ENCODE measurements at regions not wholly inside any gene's neighbourhood (a gene's known extent, or its start where the extent isn't known, plus 50 kb on each side); places are given as distances from the start of the nearest gene placed in this dataset.

- no peaks in the 10 kb centered on the region for H3K9me3 ChIP-seq (ENCODE audit: control insufficient read depth, low read length)
- H3K4me1 ChIP-seq (ENCODE audit: control insufficient read depth, insufficient read depth, low read length, poor library complexity, severe bottlenecking) = no peaks in the 10 kb centered on the region
- H3K27me3 ChIP-seq (replicated peaks; ENCODE audit: control insufficient read depth, insufficient read depth, low read length, poor library complexity, severe bottlenecking) = no peaks in the 10 kb centered on the region
- H3K27ac ChIP-seq (ENCODE audit: insufficient read depth, low read length, poor library complexity, severe bottlenecking) = no peak overlapping the region
- no peak for DNase-seq
- no peak overlapping the region for H3K4me3 ChIP-seq (ENCODE audit: insufficient read depth, low read depth, low read length, poor library complexity, severe bottlenecking)
- no peaks in the 10 kb centered on the region for H3K36me3 ChIP-seq (ENCODE audit: control insufficient read depth, insufficient read depth, low read length)
Observed at GRCh38 chr5:8600843-8601242, 731.9 kb downstream of the MTRR start.

DNA sequence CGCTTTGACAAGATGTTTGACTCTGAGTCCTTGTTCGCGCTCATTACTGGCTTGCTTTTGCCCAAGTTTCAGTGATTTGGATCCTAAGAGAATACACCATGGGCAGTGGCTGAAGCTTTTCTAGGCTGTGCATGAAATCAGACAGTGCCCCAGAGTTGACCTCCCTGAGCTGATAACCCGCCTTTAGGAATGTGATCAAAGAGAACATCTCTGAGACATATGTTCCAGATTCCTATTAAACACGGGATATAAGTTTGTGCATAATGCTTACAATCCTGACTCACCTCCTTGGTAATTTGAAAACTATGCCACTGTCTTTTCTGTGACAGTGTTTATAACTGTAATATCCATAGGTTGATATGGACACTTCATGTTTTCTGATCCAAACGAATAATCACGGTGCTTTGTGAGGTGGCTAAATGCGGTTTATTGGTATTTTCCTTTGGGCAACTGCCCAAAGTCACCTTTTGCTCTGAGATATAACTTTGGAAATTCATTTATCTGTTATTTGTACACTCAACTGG lies 732.9 kb downstream of the MTRR start:
- H3K27me3 ChIP-seq (replicated peaks; ENCODE audit: control insufficient read depth, insufficient read depth, low read length, poor library complexity, severe bottlenecking) = no peaks in the 10 kb centered on the region
- no peak for DNase-seq
- no peaks in the 10 kb centered on the region for H3K36me3 ChIP-seq (ENCODE audit: control insufficient read depth, insufficient read depth, low read length)
- no peaks in the 10 kb centered on the region for H3K4me1 ChIP-seq (ENCODE audit: control insufficient read depth, insufficient read depth, low read length, poor library complexity, severe bottlenecking)
- H3K27ac ChIP-seq (ENCODE audit: insufficient read depth, low read length, poor library complexity, severe bottlenecking) = no peak overlapping the region
- no peak overlapping the region for H3K4me3 ChIP-seq (ENCODE audit: insufficient read depth, low read depth, low read length, poor library complexity, severe bottlenecking)
- no peaks in the 10 kb centered on the region for H3K9me3 ChIP-seq (ENCODE audit: control insufficient read depth, low read length)

DNA sequence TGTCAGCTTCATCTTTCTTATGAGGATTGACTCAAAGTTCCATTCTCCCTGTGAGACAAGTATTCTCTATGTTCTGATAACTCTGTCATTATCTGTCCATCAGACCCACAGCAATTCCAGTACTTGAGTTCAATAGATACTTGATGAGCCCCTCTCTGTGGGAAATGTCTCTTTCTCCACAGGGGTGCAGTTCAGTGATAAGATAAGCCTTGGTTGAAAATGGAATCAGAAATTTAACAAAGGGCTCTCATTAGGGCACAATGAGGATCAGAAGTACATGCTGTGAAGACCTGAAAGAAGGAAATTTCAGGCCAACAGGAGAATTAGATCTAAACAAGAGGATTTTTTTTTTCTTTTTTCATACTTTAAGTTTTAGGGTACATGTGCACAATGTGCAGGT lies 737.3 kb downstream of the MTRR start:
- Histone ChIP-seq H3K27me3 (replicated peaks; ENCODE audit: control insufficient read depth, insufficient read depth, low read length, poor library complexity, severe bottlenecking) (no peaks in the 10 kb centered on the region), H3K4me1 (ENCODE audit: control insufficient read depth, insufficient read depth, low read length, poor library complexity, severe bottlenecking) (no peaks in the 10 kb centered on the region), H3K36me3 (ENCODE audit: control insufficient read depth, insufficient read depth, low read length) (no peaks in the 10 kb centered on the region), H3K9me3 (ENCODE audit: control insufficient read depth, low read length) (no peaks in the 10 kb centered on the region), H3K4me3 (ENCODE audit: insufficient read depth, low read depth, low read length, poor library complexity, severe bottlenecking) (no peak overlapping the region), H3K27ac (ENCODE audit: insufficient read depth, low read length, poor library complexity, severe bottlenecking) (no peak overlapping the region)
- DNase-seq = no peak

GRCh38 chr5:8611067-8611466 lies 742.1 kb downstream of the MTRR start:
- no peak overlapping the region for H3K4me3 ChIP-seq (ENCODE audit: insufficient read depth, low read depth, low read length, poor library complexity, severe bottlenecking)
- H3K27me3 ChIP-seq (replicated peaks; ENCODE audit: control insufficient read depth, insufficient read depth, low read length, poor library complexity, severe bottlenecking) = no peaks in the 10 kb centered on the region
- H3K9me3 ChIP-seq (ENCODE audit: control insufficient read depth, low read length) = no peaks in the 10 kb centered on the region
- no peaks in the 10 kb centered on the region for H3K36me3 ChIP-seq (ENCODE audit: control insufficient read depth, insufficient read depth, low read length)
- DNase-seq = no peak
- H3K27ac ChIP-seq (ENCODE audit: insufficient read depth, low read length, poor library complexity, severe bottlenecking) = no peak overlapping the region
- H3K4me1 ChIP-seq (ENCODE audit: control insufficient read depth, insufficient read depth, low read length, poor library complexity, severe bottlenecking) = no peaks in the 10 kb centered on the region

GRCh38 chr5:8613078-8613685 lies 744.2 kb downstream of the MTRR start:
- Histone ChIP-seq H3K9me3 (ENCODE audit: control insufficient read depth, low read length) (no peaks in the 10 kb centered on the region), H3K36me3 (ENCODE audit: control insufficient read depth, insufficient read depth, low read length) (no peaks in the 10 kb centered on the region), H3K4me3 (ENCODE audit: insufficient read depth, low read depth, low read length, poor library complexity, severe bottlenecking) (no peak overlapping the region), H3K27ac (ENCODE audit: insufficient read depth, low read length, poor library complexity, severe bottlenecking) (no peak overlapping the region), H3K27me3 (replicated peaks; ENCODE audit: control insufficient read depth, insufficient read depth, low read length, poor library complexity, severe bottlenecking) (no peaks in the 10 kb centered on the region), H3K4me1 (ENCODE audit: control insufficient read depth, insufficient read depth, low read length, poor library complexity, severe bottlenecking) (no peaks in the 10 kb centered on the region)
- DNase-seq = no peak

DNA sequence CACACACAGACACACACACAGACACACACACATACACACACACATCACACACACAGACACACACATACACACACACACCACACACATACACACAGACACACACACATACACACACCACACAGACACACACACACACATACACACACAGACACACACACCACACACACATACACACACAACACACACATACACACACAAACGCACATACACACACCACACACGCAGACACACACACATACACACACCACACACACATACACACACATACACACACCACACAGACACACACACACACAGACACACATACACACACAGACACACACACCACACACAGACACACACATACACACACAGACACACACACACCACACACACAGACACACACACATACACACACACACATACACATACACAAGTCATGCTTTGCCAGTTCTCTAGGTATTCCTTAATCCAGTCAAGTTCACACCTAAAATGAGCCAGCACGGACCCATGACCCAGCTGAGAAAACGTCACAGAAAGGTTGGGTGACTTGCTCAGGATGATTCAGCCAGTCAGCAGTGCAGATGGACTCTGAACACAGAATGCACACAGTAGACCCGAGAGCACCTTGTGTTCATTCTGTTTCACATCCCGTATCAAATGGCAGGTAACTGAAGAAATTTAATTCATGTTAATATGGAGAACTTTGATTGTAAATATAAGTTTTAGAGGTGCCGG lies 746.4 kb downstream of the MTRR start:
- no peak for DNase-seq
- H3K4me3 ChIP-seq (ENCODE audit: insufficient read depth, low read depth, low read length, poor library complexity, severe bottlenecking) = no peak overlapping the region
- H3K9me3 ChIP-seq (ENCODE audit: control insufficient read depth, low read length) = no peaks in the 10 kb centered on the region
- H3K27me3 ChIP-seq (replicated peaks; ENCODE audit: control insufficient read depth, insufficient read depth, low read length, poor library complexity, severe bottlenecking) = no peaks in the 10 kb centered on the region
- H3K27ac ChIP-seq (ENCODE audit: insufficient read depth, low read length, poor library complexity, severe bottlenecking) = no peak overlapping the region
- no peaks in the 10 kb centered on the region for H3K36me3 ChIP-seq (ENCODE audit: control insufficient read depth, insufficient read depth, low read length)
- H3K4me1 ChIP-seq (ENCODE audit: control insufficient read depth, insufficient read depth, low read length, poor library complexity, severe bottlenecking) = no peaks in the 10 kb centered on the region

GRCh38 chr5:8628521-8628920 lies 759.6 kb downstream of the MTRR start:
- Histone ChIP-seq H3K36me3 (ENCODE audit: control insufficient read depth, insufficient read depth, low read length) (no peaks in the 10 kb centered on the region), H3K27ac (ENCODE audit: insufficient read depth, low read length, poor library complexity, severe bottlenecking) (no peak overlapping the region), H3K9me3 (ENCODE audit: control insufficient read depth, low read length) (no peaks in the 10 kb centered on the region), H3K27me3 (replicated peaks; ENCODE audit: control insufficient read depth, insufficient read depth, low read length, poor library complexity, severe bottlenecking) (no peaks in the 10 kb centered on the region), H3K4me1 (ENCODE audit: control insufficient read depth, insufficient read depth, low read length, poor library complexity, severe bottlenecking) (no peaks in the 10 kb centered on the region), H3K4me3 (ENCODE audit: insufficient read depth, low read depth, low read length, poor library complexity, severe bottlenecking) (no peak overlapping the region)
- no peak for DNase-seq

DNA sequence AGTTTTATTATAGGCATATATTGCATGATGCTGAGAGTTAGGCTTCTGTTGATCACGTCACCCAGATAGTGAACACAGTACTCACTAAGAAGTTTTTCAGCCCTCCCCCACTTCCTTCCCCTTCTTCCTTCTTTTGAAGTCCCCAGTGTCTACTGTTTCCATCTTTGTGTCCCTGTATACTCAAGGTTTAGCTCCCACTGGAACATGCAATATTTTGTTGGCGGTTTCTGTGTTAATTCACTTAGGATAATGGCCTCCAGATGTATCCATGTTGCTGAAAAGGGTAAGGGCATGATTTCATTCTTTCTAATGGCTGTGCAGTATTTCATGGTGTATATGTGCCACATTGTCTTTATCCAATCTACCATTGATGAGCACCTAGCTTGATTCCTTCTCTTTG lies 764.3 kb downstream of the MTRR start:
- DNase-seq = no peak
- Histone ChIP-seq H3K9me3 (ENCODE audit: control insufficient read depth, low read length) (no peaks in the 10 kb centered on the region), H3K4me3 (ENCODE audit: insufficient read depth, low read depth, low read length, poor library complexity, severe bottlenecking) (no peak overlapping the region), H3K27me3 (replicated peaks; ENCODE audit: control insufficient read depth, insufficient read depth, low read length, poor library complexity, severe bottlenecking) (no peaks in the 10 kb centered on the region), H3K27ac (ENCODE audit: insufficient read depth, low read length, poor library complexity, severe bottlenecking) (no peak overlapping the region), H3K4me1 (ENCODE audit: control insufficient read depth, insufficient read depth, low read length, poor library complexity, severe bottlenecking) (no peaks in the 10 kb centered on the region), H3K36me3 (ENCODE audit: control insufficient read depth, insufficient read depth, low read length) (no peaks in the 10 kb centered on the region)

DNA sequence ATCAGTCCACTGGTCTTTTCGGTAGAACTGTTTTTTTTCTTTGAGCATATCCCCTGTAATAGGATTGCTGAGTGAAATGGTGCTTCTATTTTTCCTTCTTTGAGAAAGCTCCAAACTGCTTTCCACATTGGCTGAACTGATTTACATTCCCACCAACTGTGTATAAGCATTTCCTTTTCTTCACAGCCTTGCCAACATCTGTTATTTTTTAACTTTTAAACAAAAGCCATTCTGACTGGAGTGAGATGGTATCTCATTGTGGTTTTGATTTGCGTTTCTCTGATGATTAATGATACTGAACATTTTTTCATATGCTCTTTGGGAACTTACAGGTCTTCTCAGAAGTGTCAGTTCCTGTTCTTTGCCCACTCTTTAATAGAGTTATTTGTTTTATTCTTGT lies 764.7 kb downstream of the MTRR start:
- DNase-seq = no peak
- Histone ChIP-seq H3K36me3 (ENCODE audit: control insufficient read depth, insufficient read depth, low read length) (no peaks in the 10 kb centered on the region), H3K27ac (ENCODE audit: insufficient read depth, low read length, poor library complexity, severe bottlenecking) (no peak overlapping the region)

DNA sequence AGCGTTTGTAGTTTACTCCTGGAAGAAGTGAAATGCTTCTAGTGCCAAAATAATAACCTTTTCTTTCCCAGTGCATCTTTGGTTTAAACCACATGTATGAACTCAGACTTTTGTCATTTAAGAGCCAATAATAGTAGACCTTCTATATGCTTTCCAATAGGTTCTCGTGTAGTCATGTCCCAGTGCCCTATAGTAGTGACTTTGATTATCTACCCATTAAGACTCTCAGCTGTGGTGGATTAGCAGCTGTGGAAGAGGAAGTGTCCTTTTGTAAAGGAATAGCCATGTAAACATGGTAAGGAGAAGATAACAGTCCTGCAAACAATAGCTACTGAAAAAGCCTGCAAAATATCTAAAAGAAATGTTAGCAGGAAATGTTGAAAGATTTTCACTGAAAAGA lies 765.3 kb downstream of the MTRR start:
- no peak for DNase-seq
- Histone ChIP-seq H3K36me3 (ENCODE audit: control insufficient read depth, insufficient read depth, low read length) (no peaks in the 10 kb centered on the region), H3K9me3 (ENCODE audit: control insufficient read depth, low read length) (no peaks in the 10 kb centered on the region), H3K27me3 (replicated peaks; ENCODE audit: control insufficient read depth, insufficient read depth, low read length, poor library complexity, severe bottlenecking) (no peaks in the 10 kb centered on the region), H3K27ac (ENCODE audit: insufficient read depth, low read length, poor library complexity, severe bottlenecking) (no peak overlapping the region), H3K4me1 (ENCODE audit: control insufficient read depth, insufficient read depth, low read length, poor library complexity, severe bottlenecking) (no peaks in the 10 kb centered on the region), H3K4me3 (ENCODE audit: insufficient read depth, low read depth, low read length, poor library complexity, severe bottlenecking) (no peak overlapping the region)

More for the DNA sequence above, 764.7 kb downstream of the MTRR start:
- Histone ChIP-seq H3K4me3 (ENCODE audit: insufficient read depth, low read depth, low read length, poor library complexity, severe bottlenecking) (no peak overlapping the region), H3K4me1 (ENCODE audit: control insufficient read depth, insufficient read depth, low read length, poor library complexity, severe bottlenecking) (no peaks in the 10 kb centered on the region), H3K27me3 (replicated peaks; ENCODE audit: control insufficient read depth, insufficient read depth, low read length, poor library complexity, severe bottlenecking) (no peaks in the 10 kb centered on the region), H3K9me3 (ENCODE audit: control insufficient read depth, low read length) (no peaks in the 10 kb centered on the region)

Measured in effector memory CD4-positive, alpha-beta T cell (primary cell).